ENCODE measurements at regions not wholly inside any gene's neighbourhood (a gene's known extent, or its start where the extent isn't known, plus 50 kb on each side); places are given as distances from the start of the nearest gene placed in this dataset.
"Not testable (repeated sequence)": the region's sequence is repeated elsewhere in the genome, so short reads cannot be mapped to it uniquely, and the experiment has no call there.

DNA sequence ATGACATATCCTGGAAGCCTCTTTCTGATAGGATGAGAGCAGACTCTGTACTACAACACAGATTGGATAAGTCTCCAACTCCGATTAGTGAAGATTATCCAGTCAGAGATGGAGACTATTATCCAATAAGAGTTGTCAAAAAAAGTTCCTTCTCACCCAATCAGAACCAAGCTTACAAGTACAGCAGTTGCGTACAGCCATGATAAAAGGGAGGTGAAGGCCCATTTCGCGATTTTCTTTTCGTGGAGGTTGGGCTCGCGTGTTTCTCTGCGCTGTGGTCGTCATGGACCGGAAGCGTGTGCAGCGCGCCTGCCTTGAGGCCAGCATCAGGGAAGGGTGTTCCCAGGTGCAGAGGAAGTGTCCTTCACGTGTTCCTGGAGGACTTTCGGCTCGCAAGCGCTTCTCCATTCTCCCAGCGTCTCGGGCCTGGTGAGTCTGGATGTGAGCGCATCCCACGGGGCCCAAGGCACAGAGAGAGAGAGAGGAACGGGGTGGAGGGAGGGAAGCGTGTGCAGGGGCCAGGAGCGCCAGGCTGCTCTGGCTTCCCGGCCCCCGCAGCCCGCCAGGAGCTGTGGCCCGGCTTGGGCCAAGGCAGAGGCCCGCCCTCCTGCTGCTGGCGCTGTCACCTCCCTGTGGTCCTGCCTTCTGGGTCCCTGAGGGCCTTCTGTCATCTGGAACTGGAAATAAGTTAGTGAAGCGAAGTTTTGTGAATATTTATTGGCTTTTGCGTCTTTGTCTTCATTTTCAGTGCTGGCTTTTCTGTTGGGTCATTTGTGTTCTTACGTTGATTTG lies 53.9 kb downstream of the CDRT15L2 start:
- H3K9me3 Mint-ChIP-seq; H3K4me1 Mint-ChIP-seq; H3K4me3 Mint-ChIP-seq; H3K36me3 Mint-ChIP-seq (ENCODE audit: insufficient read depth); H3K27ac Mint-ChIP-seq (ENCODE audit: low read depth); ATAC-seq (replicated peaks; ENCODE audit: extremely low read depth, poor library complexity, severe bottlenecking); H3K27me3 Mint-ChIP-seq; DNase-seq (ENCODE audit: low spot score in 2 of 2): not testable (repeated sequence)

DNA sequence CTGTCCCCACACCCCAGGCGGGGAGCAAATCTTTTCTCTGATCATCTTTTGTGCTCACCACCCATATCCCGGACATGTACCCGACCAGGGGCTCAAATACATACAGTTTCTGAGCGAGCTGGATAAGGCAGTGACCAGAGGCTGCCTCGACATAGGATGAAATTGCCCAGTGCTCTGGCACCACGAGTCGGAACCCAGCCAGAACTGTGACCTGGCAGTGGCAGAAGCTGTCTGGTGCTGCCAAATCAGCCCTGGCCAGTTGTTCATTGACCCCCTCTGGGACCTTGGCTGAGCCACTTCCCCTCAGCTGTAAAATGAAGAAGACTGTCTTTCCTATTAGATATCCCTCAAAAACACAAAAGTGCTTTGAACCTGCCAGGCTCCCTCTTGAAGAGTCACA lies 60.6 kb downstream of the CDRT15L2 start:
- H3K27ac Mint-ChIP-seq (ENCODE audit: low read depth); ATAC-seq (replicated peaks; ENCODE audit: extremely low read depth, poor library complexity, severe bottlenecking); H3K36me3 Mint-ChIP-seq (ENCODE audit: insufficient read depth); DNase-seq (ENCODE audit: low spot score in 2 of 2); H3K9me3 Mint-ChIP-seq; H3K4me3 Mint-ChIP-seq; H3K4me1 Mint-ChIP-seq: not testable (repeated sequence)
- peaks cover 16% of the 10 kb centered on the region for H3K27me3 Mint-ChIP-seq

DNA sequence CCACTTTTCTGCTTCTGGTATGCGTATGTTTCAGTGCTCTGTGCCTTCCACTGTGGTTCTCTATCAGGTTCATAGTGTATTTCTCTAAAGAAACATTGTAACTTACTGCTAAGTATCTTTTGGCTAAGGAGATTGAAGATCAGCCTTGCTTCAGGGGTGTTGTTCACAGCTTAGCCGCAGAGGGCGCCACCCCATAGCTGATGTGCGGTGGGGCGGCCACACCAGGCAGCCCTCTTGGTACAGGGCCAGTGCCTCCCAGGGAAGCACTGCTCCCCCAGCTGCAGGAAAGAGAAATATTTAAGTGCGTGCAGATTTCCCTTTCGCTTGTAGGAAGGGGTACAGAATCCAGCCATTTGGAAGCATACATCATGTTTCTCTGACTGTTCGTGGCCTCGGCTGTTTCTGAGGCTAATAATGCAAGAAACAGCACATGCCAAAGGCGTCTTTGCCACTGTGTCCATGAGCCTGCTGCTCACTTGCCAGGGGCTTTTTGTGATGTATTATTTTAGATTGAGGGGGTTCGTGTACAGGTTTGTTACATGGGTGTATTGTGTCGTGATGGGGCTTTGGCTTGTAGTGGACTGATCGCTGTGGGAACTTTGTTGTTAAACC lies 67.2 kb downstream of the CDRT15L2 start:
- not testable (repeated sequence) for DNase-seq (ENCODE audit: low spot score in 2 of 2); H3K4me1 Mint-ChIP-seq; H3K27ac Mint-ChIP-seq (ENCODE audit: low read depth); ATAC-seq (replicated peaks; ENCODE audit: extremely low read depth, poor library complexity, severe bottlenecking); H3K9me3 Mint-ChIP-seq; H3K36me3 Mint-ChIP-seq (ENCODE audit: insufficient read depth); H3K4me3 Mint-ChIP-seq
- peaks cover 30% of the 10 kb centered on the region for H3K27me3 Mint-ChIP-seq

DNA sequence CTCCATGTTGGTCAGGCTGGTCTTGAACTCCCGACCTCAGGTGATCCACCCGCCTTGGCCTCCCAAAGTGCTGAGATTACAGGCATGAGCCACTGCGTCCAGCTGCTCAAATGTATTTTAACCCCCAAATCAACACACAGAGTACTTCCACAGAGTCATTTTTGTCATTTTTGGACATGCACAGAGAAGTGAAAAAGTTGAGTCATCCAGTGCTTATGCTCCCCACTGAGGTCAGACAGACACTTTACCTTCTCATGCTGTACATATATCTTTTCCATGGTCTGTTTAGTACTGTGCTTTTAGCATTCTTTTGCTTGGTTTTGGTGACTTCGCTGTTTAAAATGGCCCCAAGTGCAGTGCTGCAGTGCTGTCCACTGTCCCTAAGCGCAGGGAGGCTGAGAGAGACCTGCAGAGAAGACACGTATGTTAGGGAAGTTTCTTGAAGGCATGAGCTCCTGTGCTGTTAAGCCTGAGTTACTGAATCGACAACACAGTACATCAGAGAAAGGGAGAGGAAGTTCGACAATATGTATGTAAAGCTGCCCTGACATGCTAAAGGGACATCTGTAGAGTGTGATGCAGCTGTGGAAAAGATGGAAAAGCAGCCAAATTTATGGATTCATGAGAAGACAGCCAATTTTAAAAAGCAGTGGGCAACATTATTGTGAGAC lies 69.7 kb downstream of the CDRT15L2 start:
- not testable (repeated sequence) for H3K27ac Mint-ChIP-seq (ENCODE audit: low read depth); H3K36me3 Mint-ChIP-seq (ENCODE audit: insufficient read depth); H3K4me1 Mint-ChIP-seq; ATAC-seq (replicated peaks; ENCODE audit: extremely low read depth, poor library complexity, severe bottlenecking); H3K9me3 Mint-ChIP-seq; DNase-seq (ENCODE audit: low spot score in 2 of 2); H3K4me3 Mint-ChIP-seq
- H3K27me3 Mint-ChIP-seq, result peaks cover 23% of the 10 kb centered on the region

GRCh38 chr17:20651022-20651421 lies 71.5 kb downstream of the CDRT15L2 start:
- H3K4me1 Mint-ChIP-seq; DNase-seq (ENCODE audit: low spot score in 2 of 2); H3K4me3 Mint-ChIP-seq; H3K36me3 Mint-ChIP-seq (ENCODE audit: insufficient read depth); ATAC-seq (replicated peaks; ENCODE audit: extremely low read depth, poor library complexity, severe bottlenecking); H3K9me3 Mint-ChIP-seq; H3K27ac Mint-ChIP-seq (ENCODE audit: low read depth): not testable (repeated sequence)
- H3K27me3 Mint-ChIP-seq, result peaks cover 14% of the 10 kb centered on the region

GRCh38 chr17:20651736-20652135 lies 72.2 kb downstream of the CDRT15L2 start:
- not testable (repeated sequence) for ATAC-seq (replicated peaks; ENCODE audit: extremely low read depth, poor library complexity, severe bottlenecking); H3K27me3 Mint-ChIP-seq; DNase-seq (ENCODE audit: low spot score in 2 of 2); H3K4me3 Mint-ChIP-seq; H3K4me1 Mint-ChIP-seq; H3K27ac Mint-ChIP-seq (ENCODE audit: low read depth); H3K9me3 Mint-ChIP-seq; H3K36me3 Mint-ChIP-seq (ENCODE audit: insufficient read depth)

DNA sequence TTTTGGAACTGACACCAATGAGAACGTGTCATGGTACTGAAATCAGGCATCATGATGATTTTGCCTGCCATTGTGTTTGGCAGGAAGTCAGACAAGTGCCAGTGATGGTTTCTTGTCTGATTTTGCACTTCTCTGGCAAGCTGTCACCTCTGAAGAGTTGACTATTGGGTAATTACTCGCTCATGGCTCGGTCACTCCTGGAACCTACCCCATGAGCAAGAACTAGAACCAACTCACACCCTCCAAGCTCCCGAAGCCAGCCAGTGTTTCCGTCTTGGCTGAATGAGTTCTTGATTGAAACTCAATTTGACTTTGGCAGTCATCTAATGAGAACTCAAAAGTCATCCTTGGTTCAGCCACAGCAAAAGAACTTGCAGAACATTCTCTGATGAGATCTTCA lies 73.9 kb downstream of the CDRT15L2 start:
- DNase-seq (ENCODE audit: low spot score in 2 of 2); H3K4me1 Mint-ChIP-seq; H3K4me3 Mint-ChIP-seq; H3K36me3 Mint-ChIP-seq (ENCODE audit: insufficient read depth); H3K27ac Mint-ChIP-seq (ENCODE audit: low read depth); H3K27me3 Mint-ChIP-seq; ATAC-seq (replicated peaks; ENCODE audit: extremely low read depth, poor library complexity, severe bottlenecking); H3K9me3 Mint-ChIP-seq: not testable (repeated sequence)

DNA sequence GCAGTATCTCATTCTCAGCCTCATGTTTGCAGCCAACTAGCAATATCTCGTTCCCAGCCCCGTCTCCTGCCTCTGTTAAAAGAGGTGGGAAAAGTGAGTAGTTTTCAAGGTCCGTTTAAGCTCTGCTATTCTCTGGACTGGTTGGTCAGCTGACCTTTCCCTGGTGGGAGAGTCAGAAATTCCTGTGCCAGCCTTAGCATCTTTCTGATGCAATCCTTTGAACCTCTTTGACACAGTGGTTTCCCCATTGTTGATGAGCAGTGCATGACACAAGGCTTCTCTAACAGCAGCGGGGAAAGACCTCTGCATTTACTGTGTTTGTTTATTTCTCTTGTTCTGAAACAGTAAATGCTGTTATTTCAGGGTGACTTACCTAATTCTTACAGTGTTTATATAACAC lies 74.6 kb downstream of the CDRT15L2 start:
- H3K4me1 Mint-ChIP-seq; DNase-seq (ENCODE audit: low spot score in 2 of 2); H3K4me3 Mint-ChIP-seq; H3K27me3 Mint-ChIP-seq; ATAC-seq (replicated peaks; ENCODE audit: extremely low read depth, poor library complexity, severe bottlenecking); H3K27ac Mint-ChIP-seq (ENCODE audit: low read depth); H3K9me3 Mint-ChIP-seq; H3K36me3 Mint-ChIP-seq (ENCODE audit: insufficient read depth): not testable (repeated sequence)

- not testable (repeated sequence) for ATAC-seq (replicated peaks; ENCODE audit: extremely low read depth, poor library complexity, severe bottlenecking)
Observed at GRCh38 chr17:20654575-20654974, 75.1 kb downstream of the CDRT15L2 start.

GRCh38 chr17:20665103-20665955 lies 85.8 kb downstream of the CDRT15L2 start:
- not testable (repeated sequence) for H3K27ac Mint-ChIP-seq (ENCODE audit: low read depth); H3K4me3 Mint-ChIP-seq; DNase-seq (ENCODE audit: low spot score in 2 of 2); H3K9me3 Mint-ChIP-seq; H3K36me3 Mint-ChIP-seq (ENCODE audit: insufficient read depth); H3K27me3 Mint-ChIP-seq; ATAC-seq (replicated peaks; ENCODE audit: extremely low read depth, poor library complexity, severe bottlenecking); H3K4me1 Mint-ChIP-seq

More at GRCh38 chr17:20654575-20654974, 75.1 kb downstream of the CDRT15L2 start:
- not testable (repeated sequence) for H3K9me3 Mint-ChIP-seq; H3K27ac Mint-ChIP-seq (ENCODE audit: low read depth); H3K4me3 Mint-ChIP-seq; DNase-seq (ENCODE audit: low spot score in 2 of 2); H3K36me3 Mint-ChIP-seq (ENCODE audit: insufficient read depth); H3K4me1 Mint-ChIP-seq; H3K27me3 Mint-ChIP-seq

- H3K36me3 Mint-ChIP-seq (ENCODE audit: insufficient read depth); H3K4me1 Mint-ChIP-seq; H3K27me3 Mint-ChIP-seq; H3K4me3 Mint-ChIP-seq; ATAC-seq (replicated peaks; ENCODE audit: extremely low read depth, poor library complexity, severe bottlenecking); H3K27ac Mint-ChIP-seq (ENCODE audit: low read depth); H3K9me3 Mint-ChIP-seq; DNase-seq (ENCODE audit: low spot score in 2 of 2): not testable (repeated sequence)
Observed at GRCh38 chr17:20666689-20667088, 87.2 kb downstream of the CDRT15L2 start.

DNA sequence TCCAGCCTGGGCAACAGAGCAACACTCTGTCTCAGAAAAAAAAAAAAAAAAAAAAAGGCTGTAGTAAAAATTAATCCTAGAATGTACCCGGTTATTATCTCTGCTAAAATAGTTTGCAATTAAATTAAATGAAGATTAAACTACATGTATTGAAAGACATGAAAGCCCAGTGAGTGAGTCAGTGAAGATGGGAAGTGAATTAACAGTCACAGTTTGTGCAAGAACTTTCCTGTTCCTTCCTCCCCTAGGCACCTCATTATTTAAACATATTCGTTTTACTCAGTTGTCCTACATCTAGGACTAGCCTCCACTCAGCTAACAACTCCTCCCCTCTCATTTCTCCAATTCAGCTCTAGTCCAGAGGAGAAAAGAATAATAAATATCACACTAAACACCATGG lies 88.2 kb downstream of the CDRT15L2 start:
- not testable (repeated sequence) for H3K27ac Mint-ChIP-seq (ENCODE audit: low read depth); ATAC-seq (replicated peaks; ENCODE audit: extremely low read depth, poor library complexity, severe bottlenecking); H3K4me1 Mint-ChIP-seq; H3K9me3 Mint-ChIP-seq; DNase-seq (ENCODE audit: low spot score in 2 of 2); H3K4me3 Mint-ChIP-seq; H3K36me3 Mint-ChIP-seq (ENCODE audit: insufficient read depth); H3K27me3 Mint-ChIP-seq

Measured in central memory CD8-positive, alpha-beta T cell (primary cell).